Stimulated activated CD8-positive, alpha-beta memory T cell treated with anti-CD3 and anti-CD28 coated beads, Interleukin-12 subunit alpha, Interleukin-12 subunit beta, amount 100 ng/mL, for 24 hours (primary cell): ENCODE measurements at regions not wholly inside any gene's neighbourhood (a gene's known extent, or its start where the extent isn't known, plus 50 kb on each side); places are given as distances from the start of the nearest gene placed in this dataset.

ENCODE experiments used
- DNase-seq: peaks from one replicate; pipeline ENCODE4 v3.0.0-alpha.2; 2020; ENCODE audit errors: extremely low read depth

- DNase-seq = no peak
Measured at GRCh38 chr2:41482659-41483058, 565.2 kb upstream of the PKDCC start.

GRCh38 chr2:41483226-41483625, 564.6 kb upstream of the PKDCC start:
- DNase-seq = no peak

GRCh38 chr2:41483982-41484857, 563.6 kb upstream of the PKDCC start:
- DNase-seq = no peak

GRCh38 chr2:41484858-41485234, 563.0 kb upstream of the PKDCC start:
- no peak for DNase-seq

GRCh38 chr2:41486948-41487347, 560.9 kb upstream of the PKDCC start:
- DNase-seq = no peak

GRCh38 chr2:41488888-41489287, 558.9 kb upstream of the PKDCC start:
- no peak for DNase-seq

DNA sequence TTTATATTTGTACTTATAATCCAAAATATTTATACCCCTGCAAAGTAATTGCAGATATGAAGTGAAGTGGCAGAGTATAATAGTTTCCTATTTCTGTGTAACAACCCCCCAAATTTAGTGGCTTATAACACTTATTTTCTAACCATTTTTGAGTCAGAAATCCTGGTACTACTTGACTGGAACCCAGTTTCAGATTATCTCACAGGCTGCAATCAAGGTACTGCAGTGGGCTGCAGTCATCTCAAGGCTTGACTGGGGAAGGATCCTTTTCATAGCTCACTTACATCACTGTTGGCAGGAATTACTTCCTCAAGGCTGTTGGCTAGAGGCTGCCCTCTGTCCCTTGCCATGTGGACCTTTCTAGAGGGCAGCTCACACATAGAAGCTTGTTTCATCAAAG, 558.2 kb upstream of the PKDCC start:
- no peak for DNase-seq

- no peak for DNase-seq
Measured at GRCh38 chr2:41495050-41495449, 552.8 kb upstream of the PKDCC start.

DNA sequence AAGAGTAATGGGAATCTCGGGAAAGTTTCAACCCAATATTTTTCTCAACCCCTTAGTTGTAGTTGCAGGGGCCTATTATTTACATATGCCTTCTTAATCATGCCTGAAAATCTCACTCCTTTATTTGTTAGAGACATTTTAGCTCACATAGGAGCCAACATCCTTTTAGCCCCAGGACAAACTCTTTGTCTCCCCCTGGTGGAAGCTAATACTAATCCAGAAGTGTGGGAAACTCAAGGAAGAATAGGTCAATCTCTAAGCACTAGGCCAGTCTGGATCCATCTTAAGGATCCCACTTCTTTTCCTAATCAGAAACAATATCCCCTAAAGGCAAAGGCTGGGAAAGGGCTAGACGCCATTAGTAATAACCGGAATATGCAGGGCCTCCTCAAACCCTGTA, 550.9 kb upstream of the PKDCC start:
- no peak for DNase-seq

- no peak for DNase-seq
Measured at GRCh38 chr2:41498781-41499180, 549.0 kb upstream of the PKDCC start.

GRCh38 chr2:41500895-41501294, 546.9 kb upstream of the PKDCC start:
- DNase-seq = no peak

DNA sequence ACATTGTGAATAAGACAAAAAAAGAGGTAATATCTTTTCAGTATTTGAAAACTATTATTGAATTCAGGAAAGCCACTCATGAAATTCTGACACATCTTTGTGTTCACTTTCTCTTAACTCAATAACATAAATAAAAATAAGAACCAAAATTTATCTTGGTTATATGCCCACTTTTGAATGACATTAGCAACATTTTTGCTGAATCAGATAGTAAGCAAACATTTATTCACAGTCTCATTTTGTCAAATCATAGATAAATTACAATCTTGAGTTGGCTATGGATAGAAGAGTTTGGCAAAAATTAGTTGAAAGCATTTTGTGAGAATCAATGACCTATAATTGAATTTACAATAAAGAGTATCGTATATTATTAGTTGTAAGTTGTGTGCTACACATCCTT, 545.1 kb upstream of the PKDCC start:
- DNase-seq = no peak

GRCh38 chr2:41504532-41504931, 543.3 kb upstream of the PKDCC start:
- no peak for DNase-seq

- no peak for DNase-seq
Measured at GRCh38 chr2:41510108-41510507, 537.7 kb upstream of the PKDCC start.

- DNase-seq = no peak
Measured at GRCh38 chr2:41521211-41521610, 526.6 kb upstream of the PKDCC start.

DNA sequence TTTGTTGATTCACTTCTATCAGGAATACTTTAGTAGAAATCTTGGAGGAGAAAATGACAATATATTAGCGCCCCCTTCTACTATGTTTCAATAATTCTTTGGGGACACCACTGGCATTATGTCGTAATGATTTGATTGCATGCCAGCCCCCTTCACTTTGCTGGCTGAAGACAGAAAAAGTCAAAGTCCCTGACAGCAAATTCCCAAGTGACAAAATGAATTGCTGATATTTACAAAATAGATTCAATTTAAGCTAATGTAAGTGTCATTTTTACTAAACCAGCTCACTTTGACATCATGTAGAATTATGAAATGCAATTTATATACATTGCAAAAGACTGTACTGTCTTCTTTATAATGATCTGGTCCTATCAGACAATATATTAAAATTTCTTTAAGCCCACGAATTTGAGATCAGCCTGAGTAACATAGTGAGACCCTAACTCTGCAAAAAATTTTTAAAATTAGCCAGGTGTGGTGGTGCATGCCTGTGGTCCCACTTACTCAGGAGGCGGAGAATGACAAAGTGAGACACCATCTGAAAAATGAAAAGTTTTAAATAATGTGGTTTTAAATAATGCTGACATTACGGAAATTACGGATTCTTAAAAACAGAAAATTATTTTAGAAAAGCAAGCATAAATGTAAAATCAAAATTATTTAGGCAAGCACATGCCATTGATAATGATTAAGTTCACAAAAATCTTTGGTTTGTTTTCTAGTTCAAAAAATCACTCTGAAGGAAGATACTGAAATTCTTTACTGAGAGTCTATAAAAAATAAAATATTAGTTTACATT, 520.1 kb upstream of the PKDCC start:
- DNase-seq = no peak

GRCh38 chr2:41535575-41535974, 512.2 kb upstream of the PKDCC start:
- DNase-seq = no peak

GRCh38 chr2:41540272-41540998, 507.4 kb upstream of the PKDCC start:
- DNase-seq = no peak

- DNase-seq = no peak
Measured at GRCh38 chr2:41543726-41544125, 504.1 kb upstream of the PKDCC start.

DNA sequence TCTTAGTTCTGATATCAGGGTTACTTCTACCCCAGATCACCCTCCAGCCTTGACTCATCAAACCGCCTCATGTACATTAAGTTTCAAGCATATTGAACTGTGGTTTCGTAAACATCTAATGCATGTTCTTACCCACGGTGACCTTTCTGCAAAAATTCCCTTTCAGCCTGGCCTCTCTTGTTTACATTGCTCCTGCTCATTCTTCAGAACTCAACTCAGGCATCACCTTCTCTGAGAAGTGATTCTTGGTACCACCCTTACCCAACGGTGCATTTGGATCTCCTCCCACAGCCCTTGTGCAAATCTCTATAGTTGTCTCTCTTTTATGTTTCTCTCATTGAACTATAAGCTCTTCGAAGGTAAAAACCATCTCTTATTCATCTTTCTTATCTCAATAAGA, 503.1 kb upstream of the PKDCC start:
- DNase-seq = no peak

DNA sequence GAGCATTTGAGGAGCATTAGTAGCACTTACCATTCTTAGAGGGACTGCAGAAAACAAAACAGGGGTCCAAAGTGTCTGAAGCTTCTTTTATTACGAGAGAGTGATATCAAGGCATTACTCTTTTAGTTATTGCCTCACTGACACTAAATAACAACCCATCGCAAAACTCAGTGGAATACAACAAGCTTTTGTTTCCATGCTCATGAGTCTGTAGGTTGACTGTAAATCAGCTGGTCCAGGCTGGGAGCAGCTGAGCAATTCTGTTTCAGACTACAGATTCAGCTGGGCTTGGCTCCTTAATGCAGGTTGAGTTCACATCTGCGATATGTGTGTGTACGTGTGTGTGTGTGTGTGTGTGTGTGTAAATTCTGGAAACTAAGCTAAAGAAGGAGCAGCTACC, 501.8 kb upstream of the PKDCC start:
- no peak for DNase-seq

- DNase-seq = no peak
Measured at GRCh38 chr2:41568648-41569047, 479.2 kb upstream of the PKDCC start.
